SW 1271 (cell line): ENCODE measurements at regions not wholly inside any gene's neighbourhood (a gene's known extent, or its start where the extent isn't known, plus 50 kb on each side); places are given as distances from the start of the nearest gene placed in this dataset.
"Not testable (repeated sequence)": the region's sequence is repeated elsewhere in the genome, so short reads cannot be mapped to it uniquely, and the experiment has no call there.

Source experiments
- DNase-seq, 2 experiments: peaks; one replicate each; lab custom pipeline; 2025; lab: John Stamatoyannopoulos, UW

DNA sequence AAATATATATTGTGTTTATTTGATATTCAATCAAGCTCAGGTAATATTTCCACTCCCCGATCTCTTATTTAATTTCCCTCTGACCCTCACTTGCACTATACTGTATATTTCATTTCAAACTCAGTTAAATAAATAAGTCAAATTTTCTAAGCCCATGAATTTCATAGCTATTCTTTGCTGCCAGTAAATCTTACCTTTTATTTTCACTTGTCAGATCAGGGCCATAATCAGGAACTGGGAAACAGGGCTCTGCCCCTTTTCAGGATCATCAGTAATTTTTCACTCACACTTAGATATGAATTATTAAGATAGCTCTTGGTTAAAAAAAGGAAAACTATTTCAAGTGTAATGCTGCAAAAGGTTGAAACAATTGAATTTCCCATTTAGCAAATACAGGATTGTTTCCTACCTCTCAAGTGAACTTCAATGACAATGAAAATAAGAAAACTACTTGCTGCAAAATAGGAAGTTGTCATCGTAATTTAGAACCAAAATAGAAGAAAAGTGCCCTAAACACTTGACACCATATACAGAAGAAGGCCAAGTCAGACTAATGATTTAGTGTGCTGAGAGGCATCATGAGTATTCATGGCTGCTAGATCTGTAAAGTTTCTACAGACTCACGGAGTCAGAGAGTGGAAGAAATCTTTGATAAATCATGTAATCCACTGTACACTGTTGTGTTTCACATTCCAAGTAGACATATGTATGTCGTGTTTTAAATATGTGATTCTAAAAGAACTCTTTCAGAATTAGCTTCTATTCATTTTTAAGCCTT, 316.8 kb upstream of the CNTN5 start:
- no peak for DNase-seq

DNA sequence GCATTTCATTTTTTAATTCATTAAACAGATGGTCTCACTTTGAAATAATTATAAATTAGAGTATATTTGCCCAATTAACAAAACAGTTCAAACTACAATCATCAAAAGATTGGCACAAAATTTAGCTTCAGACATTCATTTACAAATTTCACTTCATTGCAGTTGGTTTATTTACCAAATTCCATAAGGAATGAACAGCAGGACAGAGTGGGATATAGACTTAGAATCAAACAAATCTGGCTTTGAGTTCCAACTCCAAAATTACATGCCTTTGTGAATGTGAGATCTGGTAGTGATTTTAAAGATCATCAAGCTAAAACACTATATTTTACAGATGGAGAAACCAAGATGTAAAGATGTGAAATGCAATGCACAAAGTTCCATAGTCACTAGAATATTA, 310.7 kb upstream of the CNTN5 start:
- no peak for DNase-seq

DNA sequence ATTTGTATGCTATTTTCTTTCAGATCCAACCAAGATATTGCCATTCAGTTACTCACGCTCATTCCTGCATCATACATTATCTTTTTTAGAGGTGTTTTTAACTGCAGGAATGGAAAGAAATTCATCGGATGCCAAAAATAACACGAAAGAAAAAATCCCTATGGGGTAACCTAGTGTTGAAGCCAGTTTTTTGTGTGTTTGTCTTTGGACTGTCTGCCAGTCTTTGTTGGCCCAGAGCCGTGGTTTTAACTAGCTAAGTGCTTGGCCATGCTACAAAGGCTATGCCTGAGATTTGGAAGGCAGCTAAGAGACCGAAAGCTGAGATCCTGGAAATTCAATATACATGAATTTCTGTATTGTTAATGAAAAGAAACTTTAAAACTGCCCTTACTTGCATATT, 309.8 kb upstream of the CNTN5 start:
- no peak for DNase-seq

DNA sequence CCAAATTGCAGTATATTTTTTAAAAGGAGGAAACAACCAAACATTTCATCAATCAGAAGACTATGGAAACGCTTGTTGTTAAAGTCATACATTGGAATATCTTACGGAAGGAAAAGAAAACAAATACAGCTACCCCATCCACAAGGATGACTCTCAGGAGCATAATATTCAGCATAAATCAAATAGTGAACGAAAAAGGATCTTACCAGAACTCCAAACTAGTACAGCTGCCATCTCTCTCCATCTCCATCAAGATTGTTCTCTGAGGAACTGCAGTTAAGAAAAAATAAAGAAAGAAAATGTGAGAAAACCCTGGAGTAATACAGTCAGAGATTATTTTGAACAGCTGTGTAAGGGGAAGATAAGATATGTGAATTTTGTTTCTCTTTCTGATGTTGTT, 299.8 kb upstream of the CNTN5 start:
- DNase-seq: no peak

DNA sequence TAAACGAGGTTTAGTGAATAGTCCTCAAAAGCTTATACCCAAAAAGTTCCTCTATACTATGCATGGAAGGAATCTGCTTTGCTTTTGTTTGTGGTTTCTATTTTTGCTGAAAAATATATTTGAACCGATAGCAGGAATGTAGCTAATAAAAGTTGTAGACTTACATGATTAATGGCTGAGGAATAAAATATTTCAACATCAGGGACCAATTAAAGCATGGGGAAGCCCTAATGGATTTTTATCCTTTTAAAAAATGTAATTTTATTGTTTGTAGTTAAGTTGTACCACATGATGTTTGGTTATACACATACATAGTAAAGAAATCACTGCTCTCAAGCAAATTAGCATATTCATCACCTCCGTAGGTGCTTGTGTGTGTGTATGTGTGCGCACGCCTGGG, 295.3 kb upstream of the CNTN5 start:
- DNase-seq: no peak

DNA sequence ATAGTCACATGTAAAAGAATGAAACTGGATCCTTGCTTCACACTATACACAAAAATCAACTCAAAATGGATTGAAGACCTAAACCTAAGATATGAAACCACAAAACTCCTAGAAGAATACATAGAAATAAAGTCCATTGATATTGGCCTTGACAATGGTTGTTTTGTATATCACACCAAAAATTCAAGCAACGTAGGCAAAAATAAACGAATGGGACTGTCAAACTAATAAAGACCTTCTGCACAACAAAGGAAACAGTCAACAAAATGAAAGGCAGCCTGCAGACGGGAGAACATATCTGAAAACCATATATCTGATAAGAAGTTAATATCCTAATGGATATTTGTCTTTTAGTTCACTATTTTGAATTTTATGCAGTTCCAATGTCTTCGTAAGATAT, 292.3 kb upstream of the CNTN5 start:
- DNase-seq: no peak

DNA sequence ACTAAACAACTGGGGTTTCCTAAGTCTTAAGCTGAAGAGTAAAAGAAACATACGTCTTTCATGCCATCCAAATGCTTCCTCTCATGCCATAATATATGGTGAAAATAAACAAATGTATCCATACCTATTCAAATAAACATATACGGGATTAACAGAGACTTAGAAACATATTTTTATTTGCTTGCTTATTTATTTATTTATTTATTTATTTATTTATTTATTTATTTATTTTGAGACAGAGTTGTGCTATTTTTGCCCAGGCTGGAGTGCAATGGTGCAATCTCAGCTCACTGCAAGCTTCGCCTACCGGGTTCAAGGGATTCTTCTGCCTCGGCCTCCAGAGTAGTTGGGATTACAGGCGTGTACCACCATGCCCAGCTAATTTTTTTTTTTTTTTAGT, 291.6 kb upstream of the CNTN5 start:
- DNase-seq: no peak

DNA sequence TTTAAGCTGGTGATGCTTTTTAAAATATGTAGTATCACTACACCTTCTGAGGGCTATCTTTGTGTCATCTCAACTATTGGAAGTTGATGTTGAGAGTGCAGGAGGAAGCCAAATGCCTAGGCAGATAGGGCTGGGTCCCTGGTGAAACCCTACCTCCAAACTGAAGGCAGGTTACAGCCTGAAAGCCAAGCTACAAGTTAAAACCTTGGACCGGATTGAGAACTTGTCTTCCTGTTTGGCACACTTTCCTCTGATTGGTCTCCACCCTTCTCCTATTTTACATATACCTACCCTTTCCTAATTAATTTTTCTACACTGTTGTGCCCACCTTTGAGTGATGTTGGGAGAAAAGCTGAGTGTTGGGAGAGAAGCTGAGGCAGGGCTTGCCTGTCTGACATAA, 287.8 kb upstream of the CNTN5 start:
- DNase-seq: no peak

DNA sequence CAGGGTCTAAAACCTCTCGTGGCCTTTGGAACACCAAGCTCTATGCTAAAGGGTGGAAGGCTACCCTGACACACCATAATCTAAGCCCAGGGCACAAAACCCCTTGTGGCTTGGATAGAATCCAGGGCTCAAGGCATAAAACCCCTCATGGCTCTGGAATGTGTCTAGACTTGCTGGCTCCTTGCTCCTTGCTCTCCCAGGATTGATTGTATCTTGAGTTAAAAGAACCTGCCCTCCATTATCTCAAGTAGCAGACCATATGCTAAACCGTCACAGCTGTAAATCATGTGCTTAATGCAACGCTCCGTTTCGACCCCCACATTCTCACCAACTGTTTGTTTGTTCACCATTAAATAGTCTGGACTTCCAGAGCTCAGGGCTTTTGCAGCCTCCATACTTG, 287.4 kb upstream of the CNTN5 start:
- not testable (repeated sequence) for DNase-seq

DNA sequence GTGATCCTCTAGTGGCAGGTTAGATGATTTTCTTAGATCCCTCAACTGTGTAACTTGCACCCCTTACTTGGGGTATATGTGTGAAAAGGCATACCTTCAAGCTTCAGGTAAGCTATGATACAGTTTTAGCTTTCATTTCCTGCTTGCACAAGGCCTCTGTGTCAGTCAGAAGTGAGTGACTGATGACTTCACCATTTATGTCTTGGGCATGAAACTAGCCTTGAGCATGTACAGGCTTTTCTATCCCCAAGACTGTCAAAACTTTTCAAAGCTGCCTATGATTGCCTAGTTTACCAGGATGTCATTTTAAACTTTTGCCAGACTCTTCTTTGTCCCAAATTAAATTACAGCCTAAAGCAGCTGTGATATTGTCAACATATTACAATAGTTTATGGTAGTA, 286.1 kb upstream of the CNTN5 start:
- no peak for DNase-seq

DNA sequence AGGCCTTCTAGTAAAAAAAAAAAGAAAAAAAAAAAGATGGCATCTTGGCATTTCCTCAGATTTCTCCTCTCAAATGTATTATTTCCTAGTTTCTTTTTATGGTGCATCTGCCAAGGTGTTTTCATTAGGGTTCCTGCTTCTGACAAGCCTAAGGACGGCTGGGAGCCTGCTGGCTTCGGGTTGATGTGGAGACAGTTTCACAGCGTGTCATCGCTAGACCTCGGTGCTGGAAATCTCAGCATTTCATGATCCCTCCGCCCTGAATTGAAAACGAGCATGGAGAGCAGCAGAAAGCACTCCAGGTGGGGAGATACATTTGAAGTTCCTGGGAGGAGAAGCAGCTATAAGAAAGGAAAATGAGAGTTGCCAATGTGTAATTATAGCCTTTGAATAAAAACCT, 283.9 kb upstream of the CNTN5 start:
- no peak for DNase-seq

DNA sequence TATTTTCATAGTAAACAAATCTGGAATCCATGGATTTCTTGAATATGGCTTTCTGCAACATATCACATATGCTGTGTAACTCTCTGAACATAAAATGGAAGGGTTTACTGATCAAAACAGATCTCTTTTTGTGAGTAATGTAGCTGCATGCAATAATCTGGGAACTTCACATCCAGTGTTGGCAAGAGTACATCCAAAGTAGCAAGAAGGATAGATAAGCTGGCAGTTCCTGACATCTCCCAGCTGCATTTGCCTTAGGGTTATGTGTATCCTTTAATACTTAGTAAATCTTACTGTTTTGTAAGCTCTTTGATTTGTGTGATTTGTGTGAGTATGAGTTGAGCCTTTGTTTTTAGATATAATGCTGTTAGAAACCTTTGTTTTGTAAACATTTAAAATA, 280.4 kb upstream of the CNTN5 start:
- DNase-seq: no peak

DNA sequence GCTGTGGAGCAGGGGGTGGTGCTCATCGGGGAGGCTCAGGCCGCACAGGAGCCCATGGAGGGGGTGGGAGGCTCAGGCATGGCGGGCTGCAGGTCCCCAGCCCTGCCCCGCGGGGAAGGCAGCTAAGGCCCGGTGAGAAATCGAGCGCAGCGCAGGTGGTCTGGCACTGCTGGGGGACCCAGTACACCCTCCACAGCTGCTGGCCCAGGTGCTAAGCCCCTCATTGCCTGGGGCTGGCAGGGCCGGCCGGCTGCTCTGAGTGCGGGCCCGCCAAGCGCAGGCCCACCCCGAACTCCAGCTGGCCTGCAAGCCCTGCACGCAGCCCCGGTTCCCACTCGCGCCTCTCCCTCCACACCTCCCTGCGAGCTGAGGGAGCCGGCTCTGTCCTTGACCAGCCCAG, 257.3 kb upstream of the CNTN5 start:
- not testable (repeated sequence) for DNase-seq

DNA sequence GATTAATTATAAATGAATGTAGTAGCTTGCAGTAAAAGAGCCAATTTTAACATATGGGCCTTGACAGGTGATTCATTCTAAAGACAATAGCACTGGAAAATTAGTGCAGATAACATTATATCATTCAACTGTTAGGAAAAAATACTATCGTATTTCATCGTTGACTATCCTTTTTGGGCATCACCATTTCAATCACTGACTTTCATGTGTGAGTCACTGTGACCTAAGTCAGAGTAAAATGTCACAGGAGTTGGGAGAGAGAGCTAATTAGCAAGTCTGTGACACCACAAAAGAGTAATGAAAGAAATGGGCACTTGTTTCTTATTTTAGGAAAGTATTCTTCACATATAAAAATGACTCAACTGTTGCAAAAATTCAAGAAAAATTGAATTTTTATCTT, 253.8 kb upstream of the CNTN5 start:
- DNase-seq: no peak

DNA sequence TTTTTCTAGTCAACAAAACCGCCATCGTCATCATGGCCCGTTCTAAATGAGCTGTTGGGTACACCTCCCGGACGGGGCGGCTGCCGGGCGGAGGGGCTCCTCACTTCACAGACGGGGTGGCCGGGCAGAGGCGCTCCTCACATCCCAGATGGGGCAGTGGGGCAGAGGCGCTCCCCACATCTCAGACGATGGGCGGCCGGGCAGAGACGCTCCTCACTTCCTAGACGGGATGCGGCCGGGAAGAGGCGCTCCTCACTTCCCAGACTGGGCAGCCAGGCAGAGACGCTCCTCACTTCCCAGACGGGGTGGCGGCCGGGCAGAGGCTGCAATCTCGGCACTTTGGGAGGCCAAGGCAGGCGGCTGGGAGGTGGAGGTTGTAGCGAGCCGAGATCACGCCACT, 250.7 kb upstream of the CNTN5 start:
- DNase-seq: not testable (repeated sequence)

DNA sequence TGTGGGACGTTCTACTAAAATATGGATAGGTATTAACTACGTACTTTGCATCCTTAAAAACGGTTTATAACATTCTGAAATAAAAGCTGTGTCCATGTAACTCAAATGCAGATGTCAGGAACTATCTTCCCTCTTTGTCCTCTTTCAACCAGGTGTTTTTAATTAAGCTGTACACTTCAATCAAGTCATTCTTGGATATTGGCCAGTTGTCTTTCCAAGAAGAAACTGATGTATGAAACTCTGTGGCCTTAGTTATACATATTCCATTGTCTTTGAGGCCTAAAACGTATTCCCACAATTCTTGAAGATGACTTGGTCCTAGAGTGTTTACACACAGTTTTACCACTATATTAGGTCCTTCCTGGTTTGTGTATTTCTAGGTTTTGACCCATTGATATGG, 249.0 kb upstream of the CNTN5 start:
- DNase-seq: no peak

DNA sequence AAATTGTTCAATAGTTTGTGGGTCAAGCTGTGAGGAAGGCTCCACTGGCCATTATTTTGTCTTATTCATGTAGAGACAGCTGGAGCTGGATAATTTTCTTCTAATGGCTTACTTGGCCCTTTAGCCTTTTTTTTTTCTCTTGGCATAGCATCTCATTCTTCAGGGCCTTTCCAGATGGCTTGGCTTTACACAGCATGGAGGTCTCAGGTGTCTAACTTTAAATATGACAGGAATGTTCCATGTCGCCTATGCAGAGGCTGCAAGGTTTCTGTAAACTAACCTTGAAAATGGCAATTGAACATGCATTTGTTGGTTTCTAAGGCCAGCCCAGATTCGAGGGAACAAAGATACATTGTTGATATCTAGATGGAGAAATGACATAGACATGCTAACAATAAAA, 247.9 kb upstream of the CNTN5 start:
- no peak for DNase-seq

DNA sequence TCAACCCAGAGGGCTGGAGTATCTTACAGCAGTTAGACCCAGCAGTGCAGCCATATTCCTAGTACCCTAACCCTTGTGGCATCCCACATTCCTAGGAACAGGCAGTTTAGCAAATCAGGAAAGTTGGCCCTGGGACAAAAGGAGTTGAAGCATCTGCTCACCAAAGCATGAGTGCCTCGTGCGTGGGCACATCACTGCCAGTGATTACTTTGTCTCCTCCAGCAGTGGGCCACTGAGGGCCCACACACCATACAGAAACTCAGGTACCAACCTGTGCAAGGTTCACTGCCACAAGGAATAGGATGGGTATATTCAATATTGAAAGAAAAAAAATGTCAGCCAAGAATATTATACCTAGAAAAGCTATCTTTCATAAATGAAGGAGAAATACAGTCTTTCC, 227.5 kb upstream of the CNTN5 start:
- no peak for DNase-seq

DNA sequence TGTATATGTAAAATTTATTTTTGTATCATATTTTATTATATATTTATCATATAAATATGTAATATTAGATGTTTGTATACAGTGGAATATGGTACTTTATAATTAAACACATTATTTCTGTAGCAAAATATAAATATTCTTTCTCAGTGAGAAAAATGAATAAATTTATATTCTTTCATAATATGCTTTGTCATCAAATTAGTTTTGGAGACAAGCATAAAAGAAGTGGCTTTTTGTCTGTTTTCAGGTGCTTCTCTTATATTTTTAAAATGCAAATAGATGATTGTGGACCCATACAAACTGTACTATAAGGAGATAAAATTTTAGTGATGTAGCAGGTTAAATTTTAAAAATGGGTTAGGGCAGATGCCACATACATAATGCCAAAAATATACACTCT, 222.4 kb upstream of the CNTN5 start:
- no peak for DNase-seq

DNA sequence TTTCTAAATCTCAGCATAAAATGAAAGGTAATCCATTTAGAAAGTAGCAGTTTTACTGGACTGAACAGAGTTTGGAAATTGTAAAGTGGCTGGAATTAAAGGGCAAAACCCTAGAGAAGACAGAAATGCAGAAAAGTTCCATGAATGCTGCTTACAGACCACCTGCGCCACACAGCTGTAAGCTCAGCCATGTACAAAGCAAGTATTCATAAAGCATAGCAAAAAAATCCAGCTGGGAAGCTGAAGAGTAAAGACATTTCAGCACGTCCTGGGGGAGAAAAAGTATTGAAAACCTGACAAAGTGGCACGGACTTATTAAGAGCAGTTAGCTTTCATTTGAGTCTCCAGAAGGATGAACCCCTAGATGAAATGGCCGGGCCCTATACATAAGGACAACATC, 220.1 kb upstream of the CNTN5 start:
- DNase-seq: no peak

DNA sequence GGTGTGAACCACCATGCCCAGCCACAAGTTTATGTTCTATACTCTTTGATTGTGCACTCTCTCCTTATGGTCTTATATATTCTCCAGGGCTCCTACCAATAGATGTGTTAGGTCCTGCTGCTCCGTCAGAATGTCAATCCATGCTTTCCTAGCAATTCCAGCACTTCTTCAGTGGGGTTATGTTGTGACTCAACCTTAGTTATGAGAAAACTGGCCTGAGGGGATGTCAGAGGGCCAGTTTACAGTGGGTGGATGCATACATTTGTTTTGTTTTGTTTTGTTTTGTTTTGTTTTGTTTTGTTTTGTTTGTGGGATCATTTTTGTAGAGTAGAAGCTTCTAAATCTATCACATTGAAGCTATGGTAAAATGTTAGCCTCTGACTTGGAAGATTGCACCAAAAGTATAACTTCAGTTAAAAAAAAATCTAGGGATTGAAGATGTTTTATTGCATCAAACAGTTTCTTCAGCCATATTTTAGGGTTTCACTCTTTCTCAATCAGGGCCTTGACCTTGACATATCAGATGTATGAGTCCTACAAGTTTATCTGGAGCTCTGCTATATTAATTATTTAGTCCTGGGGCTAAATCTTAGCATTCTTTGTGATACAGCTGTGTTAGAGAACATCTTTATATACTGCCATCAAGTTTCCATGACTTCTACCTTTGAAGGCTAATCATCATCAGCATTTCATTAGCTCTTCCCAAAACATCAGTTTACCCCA, 191.6 kb upstream of the CNTN5 start:
- DNase-seq: no peak

DNA sequence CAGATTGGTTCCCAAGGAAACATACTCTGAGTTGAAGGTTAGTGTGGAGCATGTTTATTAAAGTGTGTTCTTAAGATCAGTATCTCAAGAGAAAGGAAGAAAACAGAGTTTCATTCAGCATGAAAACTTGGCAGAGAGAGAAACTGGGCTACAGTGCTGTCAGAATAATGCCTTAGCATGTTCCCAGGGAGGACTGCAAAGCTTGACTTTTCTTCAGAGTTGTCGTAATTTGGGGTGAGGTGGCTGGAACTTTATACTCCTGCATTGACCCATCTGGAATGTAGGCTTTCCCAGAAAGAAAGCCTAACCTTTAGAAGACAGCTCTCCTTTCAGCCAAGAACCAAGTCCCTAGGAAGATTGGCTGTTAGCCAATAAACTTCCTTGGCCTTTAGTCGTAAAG, 190.8 kb upstream of the CNTN5 start:
- no peak for DNase-seq

DNA sequence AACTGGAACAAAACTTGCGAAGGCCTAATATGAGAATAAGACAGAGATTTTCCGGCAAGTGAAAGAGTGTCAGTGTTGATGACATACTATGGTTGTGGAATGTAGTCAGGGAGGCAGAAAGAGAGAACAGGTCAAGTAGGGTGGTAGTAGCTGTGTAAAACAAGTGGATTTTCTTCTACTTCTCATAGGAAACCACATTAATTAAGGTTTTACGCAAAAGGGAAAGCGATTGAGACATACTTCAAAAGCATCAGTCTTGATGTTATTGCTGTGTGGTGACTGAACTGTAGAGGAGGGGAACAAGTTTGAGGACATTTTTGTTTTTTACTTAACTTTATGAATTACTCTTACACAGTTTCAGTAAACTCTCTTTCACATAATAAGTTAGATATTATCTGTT, 186.0 kb upstream of the CNTN5 start:
- no peak for DNase-seq

DNA sequence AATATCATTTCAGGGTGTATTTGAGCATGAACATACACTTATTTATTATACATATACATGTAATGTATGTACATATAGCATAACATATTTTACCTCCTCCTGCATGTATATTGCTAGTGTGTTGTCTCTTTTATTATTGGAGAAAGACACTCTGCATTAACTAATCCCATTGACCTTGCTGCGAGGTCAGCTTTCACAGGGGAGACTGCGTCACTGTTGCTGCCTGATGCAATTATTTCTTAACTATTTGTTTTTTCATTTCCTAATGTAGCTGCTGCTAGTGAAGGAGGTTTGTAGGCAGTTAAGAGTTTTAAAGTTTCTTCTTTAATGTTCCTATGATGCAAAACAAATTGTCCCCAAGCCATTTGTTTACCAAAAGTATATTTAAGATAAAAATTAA, 185.4 kb upstream of the CNTN5 start:
- no peak for DNase-seq
